GM12873 (cell line): ENCODE measurements at regions not wholly inside any gene's neighbourhood (a gene's known extent, or its start where the extent isn't known, plus 50 kb on each side); places are given as distances from the start of the nearest gene placed in this dataset.

ENCODE experiments used
- TF ChIP-seq, protein P1 (sequence below): IDR thresholded peaks from 2 replicates; pipeline ENCODE4 v1.5.1; 2012; ENCODE audit warnings: low read depth, mild to moderate bottlenecking, moderate library complexity, low read length, control low read depth; ENCODE audit not compliant: insufficient read depth; ENCODE audit errors: missing control alignments

DNA sequence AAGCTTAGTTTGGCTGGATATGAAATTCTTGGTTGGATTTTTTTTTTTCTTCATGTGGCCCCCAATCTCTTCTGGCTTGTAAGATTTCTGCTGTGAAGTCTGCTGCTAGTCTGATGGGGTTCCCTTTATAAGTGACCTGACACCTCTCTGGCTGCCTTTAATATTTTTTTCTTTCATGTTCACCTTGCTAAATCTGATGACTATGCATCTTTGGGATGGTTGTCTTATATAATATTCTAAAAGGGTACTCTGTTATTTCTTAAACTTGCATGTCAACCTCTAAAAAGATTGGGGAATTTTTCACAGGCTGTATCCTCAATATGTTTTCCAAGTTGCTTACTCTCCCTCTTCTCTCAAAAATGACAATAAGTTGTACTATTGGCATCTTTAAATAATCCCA is 500.0 kb downstream of the CAAP1 start:
- TF ChIP-seq, protein P1, sequence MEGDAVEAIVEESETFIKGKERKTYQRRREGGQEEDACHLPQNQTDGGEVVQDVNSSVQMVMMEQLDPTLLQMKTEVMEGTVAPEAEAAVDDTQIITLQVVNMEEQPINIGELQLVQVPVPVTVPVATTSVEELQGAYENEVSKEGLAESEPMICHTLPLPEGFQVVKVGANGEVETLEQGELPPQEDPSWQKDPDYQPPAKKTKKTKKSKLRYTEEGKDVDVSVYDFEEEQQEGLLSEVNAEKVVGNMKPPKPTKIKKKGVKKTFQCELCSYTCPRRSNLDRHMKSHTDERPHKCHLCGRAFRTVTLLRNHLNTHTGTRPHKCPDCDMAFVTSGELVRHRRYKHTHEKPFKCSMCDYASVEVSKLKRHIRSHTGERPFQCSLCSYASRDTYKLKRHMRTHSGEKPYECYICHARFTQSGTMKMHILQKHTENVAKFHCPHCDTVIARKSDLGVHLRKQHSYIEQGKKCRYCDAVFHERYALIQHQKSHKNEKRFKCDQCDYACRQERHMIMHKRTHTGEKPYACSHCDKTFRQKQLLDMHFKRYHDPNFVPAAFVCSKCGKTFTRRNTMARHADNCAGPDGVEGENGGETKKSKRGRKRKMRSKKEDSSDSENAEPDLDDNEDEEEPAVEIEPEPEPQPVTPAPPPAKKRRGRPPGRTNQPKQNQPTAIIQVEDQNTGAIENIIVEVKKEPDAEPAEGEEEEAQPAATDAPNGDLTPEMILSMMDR: no peak

DNA sequence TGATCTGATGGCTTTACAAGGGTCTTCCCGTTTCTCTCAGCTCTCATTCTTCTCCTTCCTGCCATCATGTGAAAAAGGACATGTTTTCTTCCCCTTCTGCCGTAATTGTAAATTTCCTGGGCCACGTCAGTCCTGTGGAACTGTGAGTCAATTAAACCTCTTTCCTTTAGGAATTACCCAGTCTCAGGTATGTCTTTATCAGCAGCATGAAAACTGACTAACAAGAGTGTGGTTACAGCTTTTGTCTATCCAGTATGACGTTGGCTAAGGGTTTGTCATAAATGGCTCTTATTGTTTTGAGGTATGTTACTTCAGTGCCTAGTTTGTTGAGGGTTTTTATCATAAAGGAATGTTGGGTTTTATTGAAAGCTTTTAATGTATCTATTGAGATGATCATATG is 501.6 kb downstream of the CAAP1 start:
- TF ChIP-seq, protein P1: no peak

DNA sequence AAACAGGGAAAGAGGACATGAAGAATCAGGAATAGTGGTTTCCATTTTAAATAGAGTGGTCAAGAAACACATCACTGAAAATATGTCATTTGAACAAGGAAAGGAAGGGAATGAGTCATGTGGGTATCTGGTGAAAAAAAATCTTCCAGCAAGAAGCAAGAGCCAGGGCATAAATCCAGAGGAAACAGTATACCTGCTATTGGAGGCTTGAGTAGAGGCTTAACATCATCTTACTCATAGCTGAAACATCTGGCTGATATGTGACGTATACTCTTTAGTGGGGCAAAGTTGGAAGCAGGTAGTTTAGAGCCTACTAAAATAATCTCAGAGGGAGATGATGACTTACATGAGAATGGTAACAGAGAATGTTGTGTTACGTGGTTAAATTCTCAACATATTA is 517.2 kb downstream of the CAAP1 start:
- TF ChIP-seq, protein P1: no peak

DNA sequence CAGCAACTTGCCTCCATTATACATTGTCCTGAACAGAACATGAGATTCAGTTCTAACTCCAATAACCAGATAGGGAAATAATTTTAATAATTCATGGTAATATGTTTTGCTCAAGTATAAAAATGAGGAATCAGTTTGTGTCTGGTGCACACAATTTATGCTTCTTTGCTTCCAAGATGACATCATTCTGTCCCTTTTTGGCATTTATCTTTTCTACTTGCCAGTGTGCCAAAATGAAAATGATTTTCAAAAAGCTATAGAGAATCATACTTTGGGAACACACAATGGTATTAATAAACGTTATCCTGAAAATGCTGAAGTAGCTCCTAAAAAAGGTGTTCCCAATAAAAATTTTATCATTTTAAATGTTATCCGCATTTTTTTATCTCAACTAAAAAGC is 519.0 kb downstream of the CAAP1 start:
- TF ChIP-seq, protein P1: no peak

DNA sequence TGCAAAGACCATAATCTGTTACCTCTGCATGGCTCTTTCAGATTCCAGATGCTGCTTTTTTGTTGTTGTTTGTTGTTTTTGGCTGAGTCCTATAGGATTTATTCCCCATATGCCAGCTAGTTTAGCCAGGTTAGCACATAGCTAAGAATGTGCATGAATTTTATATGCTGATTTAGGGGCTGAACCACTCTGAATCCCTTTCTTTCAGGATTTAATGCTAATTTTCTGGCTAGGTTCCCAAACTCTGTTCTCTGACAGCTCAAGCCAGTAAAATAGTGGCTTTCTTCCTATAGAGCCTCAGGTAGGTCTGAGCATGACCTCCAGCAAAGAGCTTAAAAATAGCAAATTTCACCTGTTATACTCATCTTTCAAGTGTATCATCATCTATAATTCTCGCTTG is 521.4 kb downstream of the CAAP1 start:
- TF ChIP-seq, protein P1: no peak

DNA sequence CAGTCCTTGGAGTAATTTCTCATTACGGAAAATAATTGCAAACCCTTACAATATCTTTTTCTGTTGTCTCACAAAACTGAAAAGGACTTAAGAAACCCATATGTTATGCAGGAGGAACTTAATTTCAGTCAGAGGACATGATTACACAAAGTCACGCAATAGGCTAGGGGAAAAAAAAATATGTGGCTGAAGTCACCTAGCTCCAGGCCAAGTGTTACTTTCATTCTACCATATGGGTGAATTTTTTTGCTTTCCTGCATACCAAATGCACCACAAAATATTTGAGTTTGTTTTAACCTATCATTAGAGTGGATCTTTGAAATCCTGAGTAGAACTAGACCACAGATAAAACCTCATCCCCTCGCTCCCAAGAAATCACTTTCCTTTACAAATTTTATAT is 523.5 kb downstream of the CAAP1 start:
- TF ChIP-seq, protein P1: no peak

DNA sequence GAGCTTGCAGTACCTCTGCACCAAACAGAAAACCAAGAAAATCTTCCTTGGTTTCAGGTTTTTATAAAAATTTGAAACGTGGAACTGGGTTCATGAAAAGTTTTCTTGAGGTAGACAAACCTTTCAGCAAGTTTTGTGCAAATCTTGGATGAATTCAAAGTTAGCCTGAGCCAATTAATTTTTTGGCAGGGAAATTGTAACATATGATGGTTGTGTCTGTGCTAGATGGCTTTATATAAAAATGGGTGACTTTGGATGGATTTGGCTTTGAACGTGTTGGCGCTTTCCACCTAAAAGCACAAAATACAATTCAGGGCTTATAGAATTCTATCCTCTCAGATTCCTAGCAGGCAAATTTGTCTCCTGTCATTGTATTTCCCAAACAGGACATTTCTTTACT is 524.4 kb downstream of the CAAP1 start:
- TF ChIP-seq, protein P1: no peak
